ENCODE measurements at regions not wholly inside any gene's neighbourhood (a gene's known extent, or its start where the extent isn't known, plus 50 kb on each side); places are given as distances from the start of the nearest gene placed in this dataset.

GRCh38 chr1:239458144-239458500, 71.8 kb downstream of the CHRM3 start:
- peak overlapping the region in 2 of 4 donors; percentile 2 to 15 for H3K4me3 ChIP-seq
- no peaks in the 10 kb centered on the region for H3K27me3 ChIP-seq
- no peak for DNase-seq
- peak overlapping the region in 2 of 4 donors; percentile 12 to 39 for H3K27ac ChIP-seq
- intact Hi-C loops (cut with DNase I), result no loop called here
- H3K9me3 ChIP-seq, result peaks cover 0 to 3% (median 0%) of the 10 kb centered on the region in 4 donors
- TF ChIP-seq POLR2A (IDR thresholded peaks at IDR 0.05) (no peak), CTCF (IDR thresholded peaks at IDR 0.05) (no peak), POLR2AphosphoS5 (IDR thresholded peaks at IDR 0.05) (no peak), EP300 (IDR thresholded peaks at IDR 0.05) (no peak)
- 37 to 86% methylated on average over 4 of the region's 4 CpGs for WGBS, 2 donors
- H3K36me3 ChIP-seq, result no peaks in the 10 kb centered on the region
- H3K4me1 ChIP-seq, result peaks cover 0 to 38% (median 8%) of the 10 kb centered on the region in 4 donors

- no peak overlapping the region for H3K4me3 ChIP-seq
- H3K9me3 ChIP-seq, result peaks cover 0 to 3% (median 0%) of the 10 kb centered on the region in 4 donors
- TF ChIP-seq POLR2AphosphoS5 (IDR thresholded peaks at IDR 0.05) (no peak), CTCF (IDR thresholded peaks at IDR 0.05) (no peak), POLR2A (IDR thresholded peaks at IDR 0.05) (no peak), EP300 (IDR thresholded peaks at IDR 0.05) (no peak)
- H3K36me3 ChIP-seq, result no peaks in the 10 kb centered on the region
- no peak overlapping the region for H3K27ac ChIP-seq
- peaks cover 0 to 31% (median 20%) of the 10 kb centered on the region in 4 donors for H3K4me1 ChIP-seq
- 76 to 80% methylated on average over 2 of the region's 2 CpGs for WGBS, 2 donors
- DNase-seq, result no peak
- intact Hi-C loops (cut with DNase I), result no loop called here
- H3K27me3 ChIP-seq, result no peaks in the 10 kb centered on the region
Measured at GRCh38 chr1:239467730-239468129, 81.4 kb downstream of the CHRM3 start.

- intact Hi-C loops (cut with DNase I), result no loop called here
Measured at GRCh38 chr1:239478069-239478468, 91.7 kb downstream of the CHRM3 start.

GRCh38 chr1:239483391-239483790, 97.0 kb downstream of the CHRM3 start:
- no peaks in the 10 kb centered on the region for H3K36me3 ChIP-seq
- intact Hi-C loops (cut with DNase I), result no loop called here
- H3K9me3 ChIP-seq, result peaks cover 7 to 14% (median 11%) of the 10 kb centered on the region in 4 donors
- H3K27me3 ChIP-seq, result no peaks in the 10 kb centered on the region
- no peak for TF ChIP-seq EP300 (IDR thresholded peaks at IDR 0.05)
- no peak for TF ChIP-seq POLR2AphosphoS5 (IDR thresholded peaks at IDR 0.05)
- TF ChIP-seq POLR2A (IDR thresholded peaks at IDR 0.05), result no peak
- TF ChIP-seq CTCF (IDR thresholded peaks at IDR 0.05), result no peak
- 61 to 86% methylated on average over 2 of the region's 2 CpGs for whole genome bisulfite sequencing, 2 donors
- H3K27ac ChIP-seq, result no peak overlapping the region
- no peak for DNase-seq
- H3K4me1 ChIP-seq, result peaks cover 0 to 14% (median 3%) of the 10 kb centered on the region in 4 donors
- H3K4me3 ChIP-seq, result no peak overlapping the region

More at GRCh38 chr1:239478069-239478468, 91.7 kb downstream of the CHRM3 start:
- Histone ChIP-seq H3K36me3 (no peaks in the 10 kb centered on the region), H3K4me1 (peaks cover 0 to 12% (median under 1%) of the 10 kb centered on the region in 4 donors), H3K9me3 (peaks cover 7 to 14% (median 12%) of the 10 kb centered on the region in 4 donors), H3K4me3 (no peak overlapping the region), H3K27ac (no peak overlapping the region), H3K27me3 (no peaks in the 10 kb centered on the region)
- TF ChIP-seq EP300 (IDR thresholded peaks at IDR 0.05), result no peak
- TF ChIP-seq POLR2A (IDR thresholded peaks at IDR 0.05), result no peak
- TF ChIP-seq CTCF (IDR thresholded peaks at IDR 0.05), result no peak
- TF ChIP-seq POLR2AphosphoS5 (IDR thresholded peaks at IDR 0.05), result no peak
- no peak for DNase-seq

GRCh38 chr1:239493811-239494414, 107.5 kb downstream of the CHRM3 start:
- no peaks in the 10 kb centered on the region for H3K9me3 ChIP-seq
- H3K4me1 ChIP-seq, result peaks cover 0 to 8% (median 4%) of the 10 kb centered on the region in 4 donors
- WGBS, 2 donors, result 89 to 93% methylated on average over 2 of the region's 2 CpGs
- H3K27me3 ChIP-seq, result no peaks in the 10 kb centered on the region
- no peak overlapping the region for H3K4me3 ChIP-seq
- TF ChIP-seq EP300 (IDR thresholded peaks at IDR 0.05) (no peak), POLR2AphosphoS5 (IDR thresholded peaks at IDR 0.05) (no peak), CTCF (IDR thresholded peaks at IDR 0.05) (no peak), POLR2A (IDR thresholded peaks at IDR 0.05) (no peak)
- intact Hi-C loops (cut with DNase I), result no loop called here
- no peak overlapping the region for H3K27ac ChIP-seq
- H3K36me3 ChIP-seq, result no peaks in the 10 kb centered on the region
- no peak for DNase-seq
